ENCODE measurements at regions not wholly inside any gene's neighbourhood (a gene's known extent, or its start where the extent isn't known, plus 50 kb on each side); places are given as distances from the start of the nearest gene placed in this dataset.

GRCh38 chr5:74576941-74577456 lies 63.5 kb downstream of the ENC1 start:
- DNase-seq (ENCODE audit: low read depth): no peak

- DNase-seq (ENCODE audit: low read depth): no peak
Observed at GRCh38 chr5:74575741-74576538, 64.6 kb downstream of the ENC1 start.

- DNase-seq (ENCODE audit: low read depth): no peak
Observed at GRCh38 chr5:74570250-74570649, 70.3 kb downstream of the ENC1 start.

- no peak for DNase-seq (ENCODE audit: low read depth)
Observed at GRCh38 chr5:74567411-74567995, 73.0 kb downstream of the ENC1 start.

- DNase-seq (ENCODE audit: low read depth): no peak
Observed at GRCh38 chr5:74562122-74562521, 78.4 kb downstream of the ENC1 start.

GRCh38 chr5:74560245-74560644 lies 80.3 kb downstream of the ENC1 start:
- DNase-seq (ENCODE audit: low read depth): no peak

- no peak for DNase-seq (ENCODE audit: low read depth)
Observed at GRCh38 chr5:74556631-74557595, 83.6 kb downstream of the ENC1 start.

GRCh38 chr5:74556006-74556405 lies 84.5 kb downstream of the ENC1 start:
- DNase-seq (ENCODE audit: low read depth): no peak

- no peak for DNase-seq (ENCODE audit: low read depth)
Observed at GRCh38 chr5:74552101-74552500, 88.4 kb downstream of the ENC1 start.

GRCh38 chr5:74550927-74551326 lies 89.6 kb downstream of the ENC1 start:
- no peak for DNase-seq (ENCODE audit: low read depth)

GRCh38 chr5:74549384-74549783 lies 91.1 kb downstream of the ENC1 start:
- no peak for DNase-seq (ENCODE audit: low read depth)

- no peak for DNase-seq (ENCODE audit: low read depth)
Observed at GRCh38 chr5:74546796-74547195, 93.7 kb downstream of the ENC1 start.

- no peak for DNase-seq (ENCODE audit: low read depth)
Observed at GRCh38 chr5:74544811-74545210, 95.7 kb downstream of the ENC1 start.

GRCh38 chr5:74543162-74543995 lies 97.1 kb downstream of the ENC1 start:
- DNase-seq (ENCODE audit: low read depth): no peak

GRCh38 chr5:74542482-74542881 lies 98.0 kb downstream of the ENC1 start:
- no peak for DNase-seq (ENCODE audit: low read depth)

GRCh38 chr5:74541381-74541781 lies 99.1 kb downstream of the ENC1 start:
- no peak for DNase-seq (ENCODE audit: low read depth)

GRCh38 chr5:74540622-74541021 lies 99.9 kb downstream of the ENC1 start:
- no peak for DNase-seq (ENCODE audit: low read depth)

GRCh38 chr5:74539986-74540385 lies 100.5 kb downstream of the ENC1 start:
- no peak for DNase-seq (ENCODE audit: low read depth)

- no peak for DNase-seq (ENCODE audit: low read depth)
Observed at GRCh38 chr5:74538206-74538661, 102.3 kb downstream of the ENC1 start.

- no peak for DNase-seq (ENCODE audit: low read depth)
Observed at GRCh38 chr5:74536658-74537057, 103.9 kb downstream of the ENC1 start.

- DNase-seq (ENCODE audit: low read depth): no peak
Observed at GRCh38 chr5:74535926-74536325, 104.6 kb downstream of the ENC1 start.
